ENCODE measurements at regions not wholly inside any gene's neighbourhood (a gene's known extent, or its start where the extent isn't known, plus 50 kb on each side); places are given as distances from the start of the nearest gene placed in this dataset.

DNA sequence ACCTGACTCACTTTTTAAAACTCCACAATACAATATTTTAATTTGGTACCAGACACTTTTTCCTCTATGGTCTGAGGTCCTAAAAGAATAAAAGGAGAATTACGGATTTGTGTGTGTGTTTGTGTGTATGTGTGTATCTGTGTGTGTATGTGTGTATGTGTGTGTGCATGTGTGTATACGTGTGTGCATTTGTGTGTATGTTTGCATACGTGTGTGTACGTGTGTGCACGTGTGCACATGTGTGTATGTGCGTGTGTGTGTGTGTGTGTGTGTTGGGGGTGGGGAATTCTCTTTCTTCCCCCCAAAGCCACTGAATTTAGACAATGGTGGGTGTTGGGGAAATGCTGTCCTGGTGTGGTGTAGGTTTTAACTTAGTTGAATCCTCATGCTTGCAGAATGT, 807.7 kb upstream of the SALL3 start:
- H3K9me3 ChIP-seq (ENCODE audit: control insufficient read depth in 2 of 2, insufficient read depth in 1 of 2, low read length in 1 of 2) = peaks cover 0 to 16% of the 10 kb centered on the region in 2 donors
- no peak overlapping the region for H3K4me3 ChIP-seq (ENCODE audit: low read length in 2 of 2)
- H3K27me3 ChIP-seq (ENCODE audit: control insufficient read depth in 2 of 2, insufficient read depth in 1 of 2, low read length in 1 of 2) = no peaks in the 10 kb centered on the region
- WGBS = 81% methylated on average over 6 of the region's 6 CpGs
- no peaks in the 10 kb centered on the region for H3K4me1 ChIP-seq (ENCODE audit: control insufficient read depth in 2 of 2, insufficient read depth in 2 of 2, low read length in 2 of 2)
- DNase-seq (ENCODE audit: low read depth in 6 of 9, low spot score in 9 of 9) = no peak
- no peak overlapping the region for H3K27ac ChIP-seq (ENCODE audit: low read depth in 1 of 2, low read length in 1 of 2)
- H3K36me3 ChIP-seq (ENCODE audit: control insufficient read depth in 2 of 2, insufficient read depth in 2 of 2, low read length in 1 of 2) = no peaks in the 10 kb centered on the region

GRCh38 chr18:78174737-78175136, 804.9 kb upstream of the SALL3 start:
- H3K4me3 ChIP-seq (ENCODE audit: low read length in 2 of 2) = no peak overlapping the region
- H3K9me3 ChIP-seq (ENCODE audit: control insufficient read depth in 2 of 2, insufficient read depth in 1 of 2, low read length in 1 of 2) = peaks cover 0 to 16% of the 10 kb centered on the region in 2 donors
- WGBS = 96% methylated on average over 14 of the region's 14 CpGs
- H3K36me3 ChIP-seq (ENCODE audit: control insufficient read depth in 2 of 2, insufficient read depth in 2 of 2, low read length in 1 of 2) = no peaks in the 10 kb centered on the region
- no peak overlapping the region for H3K27ac ChIP-seq (ENCODE audit: low read depth in 1 of 2, low read length in 1 of 2)
- H3K27me3 ChIP-seq (ENCODE audit: control insufficient read depth in 2 of 2, insufficient read depth in 1 of 2, low read length in 1 of 2) = no peaks in the 10 kb centered on the region
- DNase-seq (ENCODE audit: low read depth in 6 of 9, low spot score in 9 of 9) = no peak
- H3K4me1 ChIP-seq (ENCODE audit: control insufficient read depth in 2 of 2, insufficient read depth in 2 of 2, low read length in 2 of 2) = no peaks in the 10 kb centered on the region

GRCh38 chr18:78178812-78179211, 800.8 kb upstream of the SALL3 start:
- Histone ChIP-seq H3K4me1 (ENCODE audit: control insufficient read depth in 2 of 2, insufficient read depth in 2 of 2, low read length in 2 of 2) (no peaks in the 10 kb centered on the region), H3K27me3 (ENCODE audit: control insufficient read depth in 2 of 2, insufficient read depth in 1 of 2, low read length in 1 of 2) (no peaks in the 10 kb centered on the region), H3K9me3 (ENCODE audit: control insufficient read depth in 2 of 2, insufficient read depth in 1 of 2, low read length in 1 of 2) (peaks cover 0 to 16% of the 10 kb centered on the region in 2 donors), H3K4me3 (ENCODE audit: low read length in 2 of 2) (no peak overlapping the region), H3K36me3 (ENCODE audit: control insufficient read depth in 2 of 2, insufficient read depth in 2 of 2, low read length in 1 of 2) (no peaks in the 10 kb centered on the region), H3K27ac (ENCODE audit: low read depth in 1 of 2, low read length in 1 of 2) (no peak overlapping the region)
- WGBS = 88% methylated on average over 4 of the region's 4 CpGs
- DNase-seq (ENCODE audit: low read depth in 6 of 9, low spot score in 9 of 9) = no peak

GRCh38 chr18:78180741-78181140, 798.9 kb upstream of the SALL3 start:
- 83% methylated on average over 12 of the region's 12 CpGs for WGBS
- Histone ChIP-seq H3K36me3 (ENCODE audit: control insufficient read depth in 2 of 2, insufficient read depth in 2 of 2, low read length in 1 of 2) (no peaks in the 10 kb centered on the region), H3K27ac (ENCODE audit: low read depth in 1 of 2, low read length in 1 of 2) (no peak overlapping the region), H3K4me3 (ENCODE audit: low read length in 2 of 2) (no peak overlapping the region), H3K9me3 (ENCODE audit: control insufficient read depth in 2 of 2, insufficient read depth in 1 of 2, low read length in 1 of 2) (peaks cover 0 to 7% of the 10 kb centered on the region in 2 donors), H3K27me3 (ENCODE audit: control insufficient read depth in 2 of 2, insufficient read depth in 1 of 2, low read length in 1 of 2) (no peaks in the 10 kb centered on the region), H3K4me1 (ENCODE audit: control insufficient read depth in 2 of 2, insufficient read depth in 2 of 2, low read length in 2 of 2) (no peaks in the 10 kb centered on the region)
- no peak for DNase-seq (ENCODE audit: low read depth in 6 of 9, low spot score in 9 of 9)

GRCh38 chr18:78183815-78184214, 795.8 kb upstream of the SALL3 start:
- Histone ChIP-seq H3K27me3 (ENCODE audit: control insufficient read depth in 2 of 2, insufficient read depth in 1 of 2, low read length in 1 of 2) (no peaks in the 10 kb centered on the region), H3K36me3 (ENCODE audit: control insufficient read depth in 2 of 2, insufficient read depth in 2 of 2, low read length in 1 of 2) (no peaks in the 10 kb centered on the region), H3K4me3 (ENCODE audit: low read length in 2 of 2) (no peak overlapping the region), H3K4me1 (ENCODE audit: control insufficient read depth in 2 of 2, insufficient read depth in 2 of 2, low read length in 2 of 2) (no peaks in the 10 kb centered on the region), H3K27ac (ENCODE audit: low read depth in 1 of 2, low read length in 1 of 2) (no peak overlapping the region), H3K9me3 (ENCODE audit: control insufficient read depth in 2 of 2, insufficient read depth in 1 of 2, low read length in 1 of 2) (no peaks in the 10 kb centered on the region)
- DNase-seq (ENCODE audit: low read depth in 6 of 9, low spot score in 9 of 9) = no peak

DNA sequence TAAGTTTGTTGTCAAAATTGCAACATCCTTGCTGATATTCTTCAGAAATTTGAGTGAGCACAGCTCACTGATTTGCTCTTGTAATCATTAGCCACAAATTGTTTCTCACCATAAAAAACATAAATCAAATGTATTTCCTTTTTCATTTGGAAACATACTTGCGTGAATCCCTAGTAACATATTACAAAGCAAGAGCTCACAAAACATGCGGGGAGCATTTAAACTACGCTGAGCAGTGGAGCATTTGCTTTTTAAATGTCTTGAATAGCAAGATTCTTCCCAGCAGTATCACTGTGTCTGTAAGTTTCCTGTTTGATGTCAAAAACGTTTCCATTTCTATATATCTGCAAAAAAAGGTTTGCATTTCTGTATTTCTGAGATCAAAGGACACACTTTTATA, 788.3 kb upstream of the SALL3 start:
- DNase-seq (ENCODE audit: low read depth in 6 of 9, low spot score in 9 of 9) = no peak
- Histone ChIP-seq H3K4me1 (ENCODE audit: control insufficient read depth in 2 of 2, insufficient read depth in 2 of 2, low read length in 2 of 2) (no peaks in the 10 kb centered on the region), H3K27me3 (ENCODE audit: control insufficient read depth in 2 of 2, insufficient read depth in 1 of 2, low read length in 1 of 2) (no peaks in the 10 kb centered on the region), H3K36me3 (ENCODE audit: control insufficient read depth in 2 of 2, insufficient read depth in 2 of 2, low read length in 1 of 2) (no peaks in the 10 kb centered on the region), H3K9me3 (ENCODE audit: control insufficient read depth in 2 of 2, insufficient read depth in 1 of 2, low read length in 1 of 2) (no peaks in the 10 kb centered on the region), H3K27ac (ENCODE audit: low read depth in 1 of 2, low read length in 1 of 2) (no peak overlapping the region), H3K4me3 (ENCODE audit: low read length in 2 of 2) (no peak overlapping the region)
- WGBS = 72% methylated on average over 4 of the region's 4 CpGs

- Histone ChIP-seq H3K36me3 (ENCODE audit: control insufficient read depth in 2 of 2, insufficient read depth in 2 of 2, low read length in 1 of 2) (no peaks in the 10 kb centered on the region), H3K9me3 (ENCODE audit: control insufficient read depth in 2 of 2, insufficient read depth in 1 of 2, low read length in 1 of 2) (no peaks in the 10 kb centered on the region), H3K27me3 (ENCODE audit: control insufficient read depth in 2 of 2, insufficient read depth in 1 of 2, low read length in 1 of 2) (no peaks in the 10 kb centered on the region), H3K27ac (ENCODE audit: low read depth in 1 of 2, low read length in 1 of 2) (no peak overlapping the region), H3K4me1 (ENCODE audit: control insufficient read depth in 2 of 2, insufficient read depth in 2 of 2, low read length in 2 of 2) (no peaks in the 10 kb centered on the region), H3K4me3 (ENCODE audit: low read length in 2 of 2) (no peak overlapping the region)
- peak in 1 of 9 donors; percentile 1 for DNase-seq (ENCODE audit: low read depth in 6 of 9, low spot score in 9 of 9)
- 11% methylated on average over 1 of the region's 1 CpG for WGBS
Measured at GRCh38 chr18:78192054-78192453, 787.6 kb upstream of the SALL3 start.

DNA sequence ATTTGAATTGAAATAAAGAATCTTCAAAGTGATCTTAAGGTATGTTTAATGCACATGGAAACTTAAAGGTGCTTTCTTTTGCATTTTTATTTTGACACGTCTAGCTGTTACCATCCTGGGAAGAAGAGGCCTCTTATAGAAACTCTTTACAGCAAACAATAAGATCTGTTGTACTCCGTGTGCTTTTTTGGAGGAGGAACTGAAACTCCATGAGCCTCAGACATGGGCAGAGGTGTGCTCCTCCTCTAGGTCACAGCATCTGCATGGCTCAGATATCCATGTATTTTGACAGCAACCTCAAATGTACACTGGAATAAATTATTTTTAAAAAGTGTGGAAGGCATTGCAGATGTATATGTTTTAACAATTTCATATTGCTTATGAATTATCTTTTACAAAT, 783.3 kb upstream of the SALL3 start:
- H3K9me3 ChIP-seq (ENCODE audit: control insufficient read depth in 2 of 2, insufficient read depth in 1 of 2, low read length in 1 of 2) = no peaks in the 10 kb centered on the region
- WGBS = 87% methylated on average over 2 of the region's 2 CpGs
- no peak overlapping the region for H3K4me3 ChIP-seq (ENCODE audit: low read length in 2 of 2)
- H3K4me1 ChIP-seq (ENCODE audit: control insufficient read depth in 2 of 2, insufficient read depth in 2 of 2, low read length in 2 of 2) = no peaks in the 10 kb centered on the region
- no peak for DNase-seq (ENCODE audit: low read depth in 6 of 9, low spot score in 9 of 9)
- H3K36me3 ChIP-seq (ENCODE audit: control insufficient read depth in 2 of 2, insufficient read depth in 2 of 2, low read length in 1 of 2) = no peaks in the 10 kb centered on the region
- no peaks in the 10 kb centered on the region for H3K27me3 ChIP-seq (ENCODE audit: control insufficient read depth in 2 of 2, insufficient read depth in 1 of 2, low read length in 1 of 2)
- no peak overlapping the region for H3K27ac ChIP-seq (ENCODE audit: low read depth in 1 of 2, low read length in 1 of 2)

GRCh38 chr18:78199002-78199401, 780.6 kb upstream of the SALL3 start:
- Histone ChIP-seq H3K9me3 (ENCODE audit: control insufficient read depth in 2 of 2, insufficient read depth in 1 of 2, low read length in 1 of 2) (peaks cover 0 to 4% of the 10 kb centered on the region in 2 donors), H3K27me3 (ENCODE audit: control insufficient read depth in 2 of 2, insufficient read depth in 1 of 2, low read length in 1 of 2) (no peaks in the 10 kb centered on the region), H3K4me3 (ENCODE audit: low read length in 2 of 2) (no peak overlapping the region), H3K27ac (ENCODE audit: low read depth in 1 of 2, low read length in 1 of 2) (no peak overlapping the region), H3K4me1 (ENCODE audit: control insufficient read depth in 2 of 2, insufficient read depth in 2 of 2, low read length in 2 of 2) (no peaks in the 10 kb centered on the region), H3K36me3 (ENCODE audit: control insufficient read depth in 2 of 2, insufficient read depth in 2 of 2, low read length in 1 of 2) (no peaks in the 10 kb centered on the region)
- no peak for DNase-seq (ENCODE audit: low read depth in 6 of 9, low spot score in 9 of 9)
- WGBS = 83% methylated on average over 5 of the region's 5 CpGs

DNA sequence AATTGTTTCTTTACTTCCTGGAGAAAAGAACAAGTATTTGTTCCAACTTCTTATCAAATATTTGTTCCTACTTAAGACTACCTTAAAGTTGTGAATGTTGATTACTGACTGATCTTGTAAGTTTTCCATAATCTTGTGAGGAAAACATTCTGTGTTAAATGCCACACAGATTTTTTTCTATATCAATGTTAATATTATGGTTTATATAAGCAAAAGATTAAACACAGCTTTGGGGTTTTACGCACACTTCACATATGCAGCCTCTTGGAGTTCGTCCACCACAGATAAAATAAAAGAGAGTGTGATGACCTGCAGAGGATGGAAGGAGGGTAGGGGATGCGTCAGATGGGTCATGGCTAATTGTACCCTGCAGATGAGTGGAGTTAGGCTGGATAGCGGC, 780.0 kb upstream of the SALL3 start:
- no peaks in the 10 kb centered on the region for H3K27me3 ChIP-seq (ENCODE audit: control insufficient read depth in 2 of 2, insufficient read depth in 1 of 2, low read length in 1 of 2)

More for the DNA sequence above, 780.0 kb upstream of the SALL3 start:
- no peak overlapping the region for H3K27ac ChIP-seq (ENCODE audit: low read depth in 1 of 2, low read length in 1 of 2)
- DNase-seq (ENCODE audit: low read depth in 6 of 9, low spot score in 9 of 9) = no peak
- WGBS = 95% methylated on average over 4 of the region's 4 CpGs
- no peak overlapping the region for H3K4me3 ChIP-seq (ENCODE audit: low read length in 2 of 2)
- H3K36me3 ChIP-seq (ENCODE audit: control insufficient read depth in 2 of 2, insufficient read depth in 2 of 2, low read length in 1 of 2) = no peaks in the 10 kb centered on the region
- no peaks in the 10 kb centered on the region for H3K4me1 ChIP-seq (ENCODE audit: control insufficient read depth in 2 of 2, insufficient read depth in 2 of 2, low read length in 2 of 2)
- peaks cover 0 to 4% of the 10 kb centered on the region in 2 donors for H3K9me3 ChIP-seq (ENCODE audit: control insufficient read depth in 2 of 2, insufficient read depth in 1 of 2, low read length in 1 of 2)

Data from thymus (tissue), 11 donors.